ENCODE measurements at regions not wholly inside any gene's neighbourhood (a gene's known extent, or its start where the extent isn't known, plus 50 kb on each side); places are given as distances from the start of the nearest gene placed in this dataset.

- TF ChIP-seq CTCF (IDR thresholded peaks at IDR 0.05) (no peak), POLR2A (IDR thresholded peaks at IDR 0.05) (no peak)
Observed at GRCh38 chr13:82118589-82118988, 1763.7 kb downstream of the SLITRK1 start.

All from sigmoid colon (tissue), 3 donors.